Omental fat pad (tissue), 3 donors: ENCODE measurements at regions not wholly inside any gene's neighbourhood (a gene's known extent, or its start where the extent isn't known, plus 50 kb on each side); places are given as distances from the start of the nearest gene placed in this dataset.

Experiments used
- ATAC-seq: fragments of 150-250 bp; one replicate; pipeline ENCODE4 v1.9.1; 2016; ENCODE audit warnings: mild to moderate bottlenecking, moderate library complexity; ENCODE audit not compliant: low FRiP score
- DNase-seq: peaks from one replicate; pipeline ENCODE4 v3.0.0-alpha.2; 2019; ENCODE audit warnings: low spot score
- CTCF ChIP-seq, 3 donors: fragments of 450-650 bp; IDR thresholded peaks; one replicate each; pipeline ENCODE4 v1.5.1; 2016 to 2017; ENCODE audit warnings: antibody characterized with exemption in 3 of 3, mild to moderate bottlenecking in 3 of 3, moderate library complexity in 2 of 3

- ATAC-seq (no peak), DNase-seq (no peak)
- TF ChIP-seq CTCF (IDR thresholded peaks at IDR 0.05), result no peak
Observed at GRCh38 chr1:30043731-30044408, 679.5 kb downstream of the MATN1 start.

- no peak for ATAC-seq
- DNase-seq, result no peak
Observed at GRCh38 chr1:30043256-30043655, 680.1 kb downstream of the MATN1 start.

DNA sequence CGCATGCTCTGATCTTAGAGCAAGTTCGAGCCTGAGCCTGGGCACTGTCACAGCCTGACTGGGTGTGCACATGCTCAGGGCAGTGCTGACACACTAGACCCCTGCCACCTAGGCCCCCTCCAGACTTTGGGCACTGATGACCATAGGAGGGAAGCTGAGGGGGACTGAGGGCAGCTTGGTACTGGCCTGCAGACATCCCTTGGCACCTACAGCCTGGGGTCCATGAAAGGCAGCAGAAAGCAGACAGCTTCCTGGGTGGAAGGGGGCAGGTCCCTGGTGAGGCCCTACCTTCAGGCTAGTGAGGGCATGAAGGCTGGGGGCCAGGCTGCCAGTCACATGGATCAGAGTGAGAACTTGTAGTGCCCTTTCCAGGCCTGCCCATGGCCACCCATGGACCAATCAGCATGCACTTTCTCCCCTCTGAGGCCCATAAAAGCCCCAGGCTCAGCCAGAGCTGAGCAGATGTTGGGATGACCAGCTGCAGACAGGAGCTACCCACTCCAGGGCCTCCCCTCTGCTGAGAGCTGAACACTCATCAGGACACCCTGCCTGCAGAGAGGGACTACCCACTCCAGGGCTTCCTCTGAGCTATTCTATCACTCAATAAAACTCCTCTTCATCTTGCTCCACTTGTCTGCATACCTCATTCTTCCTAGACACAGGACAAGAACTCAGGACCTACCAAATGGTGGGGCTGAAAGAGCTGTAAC, 680.8 kb downstream of the MATN1 start:
- no peak for TF ChIP-seq CTCF (IDR thresholded peaks at IDR 0.05)
- ATAC-seq, result no peak
- DNase-seq, result no peak

More at GRCh38 chr1:30043256-30043655, 680.1 kb downstream of the MATN1 start:
- TF ChIP-seq CTCF (IDR thresholded peaks at IDR 0.05), result no peak

- ATAC-seq (no peak), DNase-seq (no peak)
- no peak for TF ChIP-seq CTCF (IDR thresholded peaks at IDR 0.05)
Observed at GRCh38 chr1:30041741-30042437, 681.5 kb downstream of the MATN1 start.

DNA sequence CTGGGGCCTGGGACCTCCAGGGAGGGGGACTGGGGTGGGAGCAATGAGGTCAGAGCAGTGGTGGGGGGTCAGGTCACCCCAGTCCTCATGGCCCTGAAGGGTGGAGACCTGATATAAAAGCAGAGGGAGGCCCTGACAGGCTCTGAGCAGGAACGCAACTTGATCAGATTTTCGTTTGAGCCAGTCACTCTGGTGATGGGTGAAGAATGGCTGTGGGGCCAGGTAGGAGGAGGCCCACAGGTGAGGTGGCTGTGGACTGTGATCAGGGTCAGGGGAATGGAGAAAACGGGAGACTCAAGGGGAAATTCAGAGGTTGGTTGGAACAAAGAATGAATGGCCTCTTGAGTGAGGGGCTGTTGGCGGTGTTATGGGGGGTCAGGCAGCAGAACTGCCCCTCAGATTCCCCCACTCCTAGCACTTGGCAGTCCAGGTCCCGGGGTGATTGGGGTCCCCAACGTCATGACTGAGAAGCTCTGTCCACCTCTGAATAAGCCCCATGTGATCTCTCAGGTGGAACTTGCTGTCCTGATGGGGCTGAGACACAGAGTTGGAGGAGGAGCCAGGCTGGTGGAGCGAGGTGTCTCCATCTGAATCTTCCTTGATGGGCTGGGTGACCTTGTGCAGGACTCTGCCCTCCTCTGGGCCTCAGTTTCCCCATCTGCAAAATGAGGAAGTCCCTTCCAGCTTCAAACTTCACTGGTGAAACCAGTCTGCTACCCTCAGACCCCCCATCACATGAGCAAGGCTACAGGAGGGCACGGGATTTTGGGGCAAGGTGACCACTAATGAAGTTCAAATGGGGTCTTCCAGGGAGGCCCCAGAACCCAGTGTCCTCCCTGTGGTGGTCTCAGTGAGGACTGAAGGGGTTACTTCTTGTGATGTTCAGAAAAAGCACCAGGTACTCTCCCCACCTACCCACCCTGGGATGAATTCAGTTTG, 683.0 kb downstream of the MATN1 start:
- DNase-seq, result no peak
- no peak for ATAC-seq
- TF ChIP-seq CTCF (IDR thresholded peaks at IDR 0.05), result no peak

DNA sequence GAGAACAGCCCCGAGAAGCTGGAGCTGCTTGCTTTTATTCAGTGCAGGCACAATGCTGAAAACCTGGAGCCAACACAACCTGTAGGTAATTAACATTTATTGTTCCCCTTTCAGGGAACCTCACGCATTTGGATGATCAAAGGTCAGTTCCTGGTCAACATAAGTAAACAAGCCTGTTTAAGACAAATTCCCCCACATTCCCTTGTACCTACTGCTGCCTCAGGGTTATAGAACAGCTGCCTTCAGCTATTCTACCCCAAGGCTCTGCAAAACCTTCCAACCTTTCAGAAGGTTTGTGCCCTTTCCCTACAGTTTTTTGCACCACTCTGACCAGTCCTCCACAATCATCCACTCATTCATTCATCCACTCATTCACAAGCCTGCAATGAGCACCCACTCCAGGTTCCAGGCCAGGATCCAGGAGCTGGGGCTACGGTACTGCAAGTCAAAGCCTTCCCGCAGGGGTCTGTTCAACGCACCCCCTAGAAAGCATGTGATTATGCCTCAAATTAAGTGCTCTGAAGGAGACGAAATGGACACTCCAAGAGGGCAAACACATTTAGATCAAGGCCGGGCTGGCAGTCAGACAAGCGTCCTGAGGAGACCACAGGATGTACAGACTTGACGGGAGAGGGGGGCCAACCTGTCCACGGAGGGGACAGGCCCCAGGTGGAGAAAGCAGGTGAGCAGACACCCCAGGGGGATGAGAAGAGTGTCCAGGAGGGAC, 683.9 kb downstream of the MATN1 start:
- TF ChIP-seq CTCF (IDR thresholded peaks at IDR 0.05), result no peak
- no peak for DNase-seq
- ATAC-seq, result no peak
